HepG2 (cell line): ENCODE measurements at regions not wholly inside any gene's neighbourhood (a gene's known extent, or its start where the extent isn't known, plus 50 kb on each side); places are given as distances from the start of the nearest gene placed in this dataset.

Source experiments
- ATF7 ChIP-seq, 2 experiments: fragments of 450-650 bp in 1 of 2; sonication (generic) in 1 of 2; formaldehyde crosslinking in 1 of 2; IDR thresholded peaks; 2 replicates each; pipeline versions ENCODE4 v1.4.0 to v1.6.1; 2016 to 2020; ENCODE audit warnings: antibody characterized with exemption in 1 of 2, mild to moderate bottlenecking in 1 of 2, missing genetic modification reagents in 1 of 2
- BRD4 ChIP-seq: sonication (generic); formaldehyde crosslinking; IDR thresholded peaks from 2 replicates; pipeline ENCODE4 v1.4.0; 2020; ENCODE audit warnings: missing genetic modification reagents
- CTCF ChIP-seq: sonication (generic); formaldehyde crosslinking; IDR thresholded peaks from 2 replicates; pipeline ENCODE4 v1.5.0; 2020; ENCODE audit warnings: mild to moderate bottlenecking, missing genetic modification reagents, moderate library complexity
- GMEB2 ChIP-seq: IDR thresholded peaks from 2 replicates; pipeline ENCODE4 v1.6.1; 2016; ENCODE audit warnings: missing biosample characterization, missing genetic modification reagents, low read depth
- HMGXB4 ChIP-seq, 2 experiments: sonication (generic) in 1 of 2; formaldehyde crosslinking in 1 of 2; IDR thresholded peaks; 2 replicates each; pipeline versions ENCODE4 v1.4.0 to v1.6.1; 2018 to 2020; ENCODE audit warnings: missing genetic modification reagents in 2 of 2, borderline replicate concordance in 1 of 2, low read depth in 1 of 2, mild to moderate bottlenecking in 1 of 2, missing biosample characterization in 1 of 2
- NFIC ChIP-seq: IDR thresholded peaks from 2 replicates; pipeline ENCODE4 v1.6.1; 2012; ENCODE audit warnings: mild to moderate bottlenecking, low read length, inconsistent platforms
- POLR2A ChIP-seq, 2 experiments: IDR thresholded peaks; 2 replicates each; pipeline ENCODE4 v1.6.1; 2011; ENCODE audit warnings: low read depth in 2 of 2, low read length in 2 of 2, mild to moderate bottlenecking in 1 of 2, moderate library complexity in 1 of 2; ENCODE audit not compliant: insufficient read depth in 1 of 2
- TAF1 ChIP-seq: sonication (generic); formaldehyde crosslinking; IDR thresholded peaks from 2 replicates; pipeline ENCODE4 v1.4.0; 2020; ENCODE audit warnings: missing genetic modification reagents
- USF2 ChIP-seq, 2 experiments: sonication (generic) in 1 of 2; formaldehyde crosslinking in 1 of 2; IDR thresholded peaks; 2 replicates each; pipeline versions ENCODE4 v1.5.1 to v1.6.1; 2011 to 2020; ENCODE audit warnings: borderline replicate concordance in 1 of 2, low read depth in 1 of 2, low read length in 1 of 2, mild to moderate bottlenecking in 1 of 2, missing genetic modification reagents in 1 of 2, moderate library complexity in 1 of 2
- ZFP82 ChIP-seq: sonication (generic); formaldehyde crosslinking; IDR thresholded peaks from 2 replicates; pipeline ENCODE4 v1.5.1; 2020; ENCODE audit warnings: mild to moderate bottlenecking, missing genetic modification reagents, borderline replicate concordance
- ZNF33A ChIP-seq: sonication (generic); formaldehyde crosslinking; IDR thresholded peaks from 2 replicates; pipeline ENCODE4 v1.5.1; 2020; ENCODE audit warnings: missing genetic modification reagents, mild to moderate bottlenecking, moderate library complexity, borderline replicate concordance
- ZNF547 ChIP-seq: sonication (generic); formaldehyde crosslinking; IDR thresholded peaks from 2 replicates; pipeline ENCODE4 v1.5.1; 2020; ENCODE audit warnings: mild to moderate bottlenecking, missing genetic modification reagents

- TF ChIP-seq GMEB2 (CRISPR knock-in tag) (no peak), TAF1 (no peak), CTCF (CRISPR knock-in tag) (no peak), ATF7 (IDR thresholded peaks at IDR 0.05) (no peak), ATF7 (CRISPR knock-in tag; IDR thresholded peaks at IDR 0.05) (no peak), USF2 (IDR thresholded peaks at IDR 0.05; ENCODE audit: low read depth, low read length) (no peak), USF2 (CRISPR knock-in tag; IDR thresholded peaks at IDR 0.05; ENCODE audit: borderline replicate concordance) (no peak), POLR2A (IDR thresholded peaks at IDR 0.05; ENCODE audit: insufficient read depth in 1 of 2, low read depth in 2 of 2, low read length in 2 of 2) (no peak), ZFP82 (CRISPR knock-in tag) (no peak), HMGXB4 (CRISPR knock-in tag; IDR thresholded peaks at IDR 0.05; ENCODE audit: borderline replicate concordance in 1 of 2, low read depth in 1 of 2) (no peak), ZNF33A (no peak), BRD4 (CRISPR knock-in tag) (no peak), NFIC (no peak), ZNF547 (CRISPR knock-in tag) (no peak)
Observed at GRCh38 chr16:80427795-80428194, 113.0 kb upstream of the DYNLRB2 start.
